ENCODE measurements at regions not wholly inside any gene's neighbourhood (a gene's known extent, or its start where the extent isn't known, plus 50 kb on each side); places are given as distances from the start of the nearest gene placed in this dataset.

DNA sequence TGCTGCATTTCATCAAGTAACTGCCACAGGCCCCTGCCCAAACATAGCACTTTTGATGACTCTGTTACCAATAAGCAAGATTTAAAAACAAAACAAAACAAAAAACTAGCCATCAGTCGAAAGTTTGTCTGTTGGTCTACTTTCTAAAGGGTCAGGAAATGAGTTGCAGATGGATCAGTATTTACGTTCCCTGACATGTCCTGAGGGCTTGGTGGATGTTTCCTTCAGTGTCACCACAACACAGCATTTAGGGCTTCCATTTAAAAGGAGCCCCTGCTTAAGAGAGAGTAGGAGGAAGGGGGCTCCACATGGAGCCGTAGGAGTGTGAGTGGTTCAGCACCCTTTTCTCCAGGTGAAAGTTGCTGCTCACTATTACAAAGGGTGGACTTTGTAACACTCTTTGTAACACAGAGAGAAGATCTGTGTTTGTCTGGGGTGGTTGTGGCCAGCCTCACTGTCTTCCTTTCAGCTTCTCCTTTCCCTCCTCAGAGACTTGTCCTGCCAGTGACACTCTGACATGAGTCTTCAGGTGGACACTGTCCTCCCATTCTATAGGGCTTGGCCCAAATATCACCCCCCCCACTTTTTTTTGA is 167.5 kb upstream of the PDE5A start:
- Mint-ChIP-seq H3K27ac (no peak overlapping the region), H3K36me3 (no peaks in the 10 kb centered on the region), H3K4me3 (no peak overlapping the region), H3K4me1 (no peaks in the 10 kb centered on the region), H3K9me3 (no peaks in the 10 kb centered on the region), H3K27me3 (peaks cover 0 to 6% of the 10 kb centered on the region in 2 donors)
- ChIA-PET POLR2A (ENCODE audit: partially characterized antibody) (no interaction called here), CTCF (ENCODE audit: partially characterized antibody) (no interaction called here)
- Histone ChIP-seq H3K27me3 (ENCODE audit: insufficient read depth, low read length) (no peaks in the 10 kb centered on the region), H3K9me3 (ENCODE audit: control insufficient read depth in 1 of 2, low read length in 2 of 2) (no peaks in the 10 kb centered on the region), H3K4me1 (ENCODE audit: insufficient read depth, low read length) (no peaks in the 10 kb centered on the region), H3K27ac (ENCODE audit: low read depth, low read length) (no peak overlapping the region), H3K4me3 (ENCODE audit: low read length in 2 of 2) (no peak overlapping the region), H3K36me3 (ENCODE audit: insufficient read depth, low read length) (no peaks in the 10 kb centered on the region)
- intact Hi-C loops (cut with micrococcal nuclease), result no loop called here
- DNase-seq, result no peak

DNA sequence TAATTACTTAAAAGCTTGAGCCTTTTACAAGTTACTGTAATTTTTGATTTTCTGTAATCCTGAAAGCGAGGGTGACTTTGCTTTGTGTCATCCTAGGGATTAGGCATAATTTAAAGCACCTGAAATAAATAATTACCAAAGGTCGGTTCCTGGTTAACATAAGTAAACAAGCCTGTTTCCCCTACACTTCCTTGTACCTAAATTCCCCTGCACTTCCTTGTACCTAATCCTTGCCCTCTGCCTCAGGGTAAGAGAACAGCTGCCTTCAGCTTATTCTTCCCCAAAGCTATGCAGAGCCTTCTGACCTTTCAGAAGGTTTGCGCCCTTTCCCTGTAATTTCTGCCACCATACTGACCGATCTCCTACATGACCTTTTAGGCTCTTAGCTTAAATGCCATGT is 166.1 kb upstream of the PDE5A start:
- intact Hi-C loops (cut with micrococcal nuclease), result no loop called here
- no peaks in the 10 kb centered on the region for H3K36me3 ChIP-seq (ENCODE audit: insufficient read depth, low read length)
- no peaks in the 10 kb centered on the region for H3K9me3 ChIP-seq (ENCODE audit: control insufficient read depth in 1 of 2, low read length in 2 of 2)
- POLR2A ChIA-PET (ENCODE audit: partially characterized antibody), result no interaction called here
- no peaks in the 10 kb centered on the region for H3K27me3 ChIP-seq (ENCODE audit: insufficient read depth, low read length)
- no peak overlapping the region for H3K4me3 ChIP-seq (ENCODE audit: low read length in 2 of 2)
- H3K27ac Mint-ChIP-seq, result no peak overlapping the region
- H3K4me1 ChIP-seq (ENCODE audit: insufficient read depth, low read length), result no peaks in the 10 kb centered on the region
- CTCF ChIA-PET (ENCODE audit: partially characterized antibody), result no interaction called here
- no peaks in the 10 kb centered on the region for H3K36me3 Mint-ChIP-seq
- peaks cover 0 to 6% of the 10 kb centered on the region in 2 donors for H3K27me3 Mint-ChIP-seq
- no peak overlapping the region for H3K4me3 Mint-ChIP-seq
- H3K27ac ChIP-seq (ENCODE audit: low read depth, low read length), result no peak overlapping the region
- H3K9me3 Mint-ChIP-seq, result peaks cover 0 to 2% (median 0%) of the 10 kb centered on the region in 8 donors
- H3K4me1 Mint-ChIP-seq, result no peaks in the 10 kb centered on the region
- no peak for DNase-seq

DNA sequence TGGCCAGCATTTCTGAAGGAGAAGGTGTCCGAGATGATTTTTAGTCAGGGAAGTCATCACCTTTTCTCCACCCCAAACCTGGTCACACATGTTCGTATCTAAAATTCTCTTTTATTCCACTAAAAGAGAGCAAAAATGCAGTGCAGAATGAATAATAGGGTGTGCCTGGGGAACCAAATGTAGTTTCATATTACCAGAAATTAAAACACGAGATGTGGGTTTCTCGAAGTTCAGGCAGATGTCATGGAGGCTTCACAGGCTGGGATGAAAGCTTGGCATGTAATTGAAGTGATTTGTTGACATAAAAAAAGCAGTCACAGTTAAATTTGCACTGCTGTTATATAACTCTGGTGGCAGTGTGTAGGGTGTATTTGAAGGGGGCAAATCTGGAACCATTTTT is 165.5 kb upstream of the PDE5A start:
- DNase-seq, result no peak
- intact Hi-C loops (cut with micrococcal nuclease), result no loop called here
- CTCF ChIA-PET (ENCODE audit: partially characterized antibody), result no interaction called here
- H3K36me3 Mint-ChIP-seq, result no peaks in the 10 kb centered on the region
- POLR2A ChIA-PET (ENCODE audit: partially characterized antibody), result no interaction called here
- H3K4me1 ChIP-seq (ENCODE audit: insufficient read depth, low read length), result no peaks in the 10 kb centered on the region
- no peak overlapping the region for H3K27ac Mint-ChIP-seq
- no peaks in the 10 kb centered on the region for H3K9me3 ChIP-seq (ENCODE audit: control insufficient read depth in 1 of 2, low read length in 2 of 2)
- no peak overlapping the region for H3K27ac ChIP-seq (ENCODE audit: low read depth, low read length)
- H3K4me3 Mint-ChIP-seq, result no peak overlapping the region
- H3K9me3 Mint-ChIP-seq, result peaks cover 0 to 2% (median 0%) of the 10 kb centered on the region in 8 donors
- no peaks in the 10 kb centered on the region for H3K36me3 ChIP-seq (ENCODE audit: insufficient read depth, low read length)
- no peaks in the 10 kb centered on the region for H3K27me3 ChIP-seq (ENCODE audit: insufficient read depth, low read length)
- H3K4me1 Mint-ChIP-seq, result no peaks in the 10 kb centered on the region
- no peak overlapping the region for H3K4me3 ChIP-seq (ENCODE audit: low read length in 2 of 2)
- H3K27me3 Mint-ChIP-seq, result peaks cover 0 to 6% of the 10 kb centered on the region in 2 donors

DNA sequence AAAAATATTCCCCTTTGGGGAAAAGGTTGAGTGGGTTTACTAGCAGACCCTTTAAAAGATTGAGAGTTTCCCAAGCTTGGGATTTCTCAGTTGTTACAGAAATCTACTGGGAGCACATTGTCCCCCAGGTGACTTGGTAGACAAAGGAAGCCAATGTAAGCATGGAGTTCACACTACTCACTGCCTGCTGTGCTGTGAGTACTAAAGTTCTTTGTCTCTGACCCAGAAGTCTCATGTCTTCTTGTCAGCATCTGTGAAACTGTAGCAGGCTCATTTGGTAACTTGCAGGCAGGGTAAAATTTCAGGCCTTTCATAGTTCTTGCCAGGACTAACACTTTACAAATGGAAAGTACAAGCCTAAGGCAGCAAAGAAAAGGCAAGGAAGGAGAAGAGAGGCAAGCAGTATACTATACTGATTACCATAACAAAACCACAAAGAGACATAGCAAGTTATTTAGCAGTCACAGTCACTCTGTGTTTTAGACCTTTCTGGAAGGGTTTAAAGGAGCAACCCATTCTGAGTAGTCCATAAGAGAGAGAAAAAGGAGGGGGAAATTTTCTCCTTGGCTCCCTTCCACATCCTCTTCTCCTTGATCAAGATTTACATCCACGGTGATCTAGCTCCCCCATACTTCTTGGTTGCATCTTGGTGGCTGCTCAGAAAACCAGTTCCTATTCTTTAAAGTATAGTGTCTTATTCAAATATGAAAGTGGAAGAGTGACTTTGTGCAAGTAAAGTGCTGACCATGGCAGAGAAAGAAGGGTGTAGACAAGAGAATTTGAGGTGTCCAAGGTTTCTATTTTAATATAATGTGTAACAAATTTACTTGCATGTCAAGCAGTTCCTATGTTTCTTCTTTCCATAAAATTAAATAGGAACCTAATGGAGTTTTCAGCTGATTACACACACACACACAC is 160.0 kb upstream of the PDE5A start:
- intact Hi-C loops (cut with micrococcal nuclease), result no loop called here
- Mint-ChIP-seq H3K9me3 (peaks cover 0 to 2% (median 0%) of the 10 kb centered on the region in 8 donors), H3K4me3 (no peak overlapping the region), H3K27me3 (peaks cover 2 to 12% of the 10 kb centered on the region in 2 donors), H3K4me1 (no peaks in the 10 kb centered on the region), H3K27ac (no peak overlapping the region), H3K36me3 (no peaks in the 10 kb centered on the region)
- Histone ChIP-seq H3K4me3 (ENCODE audit: low read length in 2 of 2) (no peak overlapping the region), H3K9me3 (ENCODE audit: control insufficient read depth in 1 of 2, low read length in 2 of 2) (no peaks in the 10 kb centered on the region), H3K36me3 (ENCODE audit: insufficient read depth, low read length) (no peaks in the 10 kb centered on the region), H3K27ac (ENCODE audit: low read depth, low read length) (no peak overlapping the region), H3K27me3 (ENCODE audit: insufficient read depth, low read length) (no peaks in the 10 kb centered on the region), H3K4me1 (ENCODE audit: insufficient read depth, low read length) (no peaks in the 10 kb centered on the region)
- no peak for DNase-seq
- ChIA-PET CTCF (ENCODE audit: partially characterized antibody) (no interaction called here), POLR2A (ENCODE audit: partially characterized antibody) (no interaction called here)

DNA sequence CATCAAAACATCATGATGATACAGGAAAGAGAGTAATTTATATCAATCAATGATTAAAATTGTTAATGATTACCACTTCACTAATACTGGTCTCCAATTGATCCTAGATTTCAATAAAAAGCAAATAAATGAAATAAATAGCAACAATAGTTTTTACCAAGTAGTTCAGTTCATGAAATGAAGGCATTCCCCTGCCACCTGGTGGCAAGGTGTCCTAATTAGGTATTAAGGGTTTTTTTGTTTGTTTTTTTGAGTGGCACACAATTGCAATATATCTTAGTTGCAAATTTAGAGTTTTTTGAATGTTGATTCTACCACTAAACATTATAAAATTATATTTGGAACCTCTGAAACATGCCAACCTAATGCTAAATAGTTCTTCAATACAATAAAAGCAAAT is 157.4 kb upstream of the PDE5A start:
- Mint-ChIP-seq H3K9me3 (peaks cover 0 to under 1% (median 0%) of the 10 kb centered on the region in 8 donors), H3K27ac (no peak overlapping the region), H3K27me3 (peaks cover 0 to 12% of the 10 kb centered on the region in 2 donors), H3K4me1 (no peaks in the 10 kb centered on the region), H3K36me3 (no peaks in the 10 kb centered on the region), H3K4me3 (no peak overlapping the region)
- no peak overlapping the region for H3K27ac ChIP-seq (ENCODE audit: low read depth, low read length)
- H3K4me3 ChIP-seq (ENCODE audit: low read length in 2 of 2), result no peak overlapping the region
- DNase-seq, result peak in 1 of 5 donors; percentile 1
- H3K9me3 ChIP-seq (ENCODE audit: control insufficient read depth in 1 of 2, low read length in 2 of 2), result no peaks in the 10 kb centered on the region
- H3K4me1 ChIP-seq (ENCODE audit: insufficient read depth, low read length), result no peaks in the 10 kb centered on the region
- no peaks in the 10 kb centered on the region for H3K36me3 ChIP-seq (ENCODE audit: insufficient read depth, low read length)
- CTCF ChIA-PET (ENCODE audit: partially characterized antibody), result no interaction called here
- H3K27me3 ChIP-seq (ENCODE audit: insufficient read depth, low read length), result no peaks in the 10 kb centered on the region
- intact Hi-C loops (cut with micrococcal nuclease), result no loop called here
- POLR2A ChIA-PET (ENCODE audit: partially characterized antibody), result no interaction called here

DNA sequence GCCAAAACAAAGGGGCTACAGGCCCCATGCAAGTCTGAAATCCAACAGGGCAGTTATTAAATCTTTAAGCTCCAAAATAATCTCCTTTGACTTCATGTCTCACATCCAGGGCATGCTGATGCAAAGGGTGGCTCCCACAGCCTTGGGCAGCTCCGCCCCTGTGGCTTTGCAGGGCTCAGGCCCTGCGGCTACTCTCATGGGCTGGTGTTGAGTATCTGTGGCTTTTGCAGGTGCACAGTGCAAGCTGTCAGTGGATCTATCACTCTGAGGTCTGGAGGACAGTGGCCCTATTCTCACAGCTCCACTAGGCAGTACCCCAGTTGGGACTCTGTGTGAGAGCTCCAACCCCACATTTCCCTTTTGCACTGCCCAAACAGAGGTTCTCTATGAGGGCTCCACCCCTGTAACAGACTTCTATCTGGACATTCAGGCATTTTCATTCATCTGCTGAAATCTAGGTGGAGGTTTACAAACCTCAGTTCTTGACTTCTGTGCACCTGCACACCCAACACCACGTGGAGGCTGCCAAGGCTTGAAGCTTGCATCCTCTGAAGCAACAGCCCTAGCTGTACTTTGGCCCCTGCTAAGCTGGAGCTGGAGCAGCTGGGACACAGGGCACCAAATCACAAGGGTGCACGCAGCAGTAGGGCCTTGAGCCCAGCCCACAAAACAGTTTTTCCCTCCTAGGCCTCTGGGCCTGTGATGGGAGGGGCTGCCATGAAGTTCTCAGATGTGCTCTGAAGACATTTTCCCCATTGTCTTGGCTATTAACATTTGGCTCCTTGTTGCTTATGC is 154.8 kb upstream of the PDE5A start:
- peaks cover 0 to 12% of the 10 kb centered on the region in 2 donors for H3K27me3 Mint-ChIP-seq
- Histone ChIP-seq H3K4me1 (ENCODE audit: insufficient read depth, low read length) (no peaks in the 10 kb centered on the region), H3K27me3 (ENCODE audit: insufficient read depth, low read length) (no peaks in the 10 kb centered on the region), H3K9me3 (ENCODE audit: control insufficient read depth in 1 of 2, low read length in 2 of 2) (no peaks in the 10 kb centered on the region), H3K36me3 (ENCODE audit: insufficient read depth, low read length) (no peaks in the 10 kb centered on the region), H3K27ac (ENCODE audit: low read depth, low read length) (no peak overlapping the region), H3K4me3 (ENCODE audit: low read length in 2 of 2) (no peak overlapping the region)
- no peak overlapping the region for H3K4me3 Mint-ChIP-seq
- intact Hi-C loops (cut with micrococcal nuclease), result no loop called here
- ChIA-PET CTCF (ENCODE audit: partially characterized antibody) (no interaction called here), POLR2A (ENCODE audit: partially characterized antibody) (no interaction called here)
- H3K36me3 Mint-ChIP-seq, result no peaks in the 10 kb centered on the region
- no peaks in the 10 kb centered on the region for H3K4me1 Mint-ChIP-seq
- peaks cover 0 to 2% (median 0%) of the 10 kb centered on the region in 8 donors for H3K9me3 Mint-ChIP-seq
- DNase-seq, result no peak
- H3K27ac Mint-ChIP-seq, result no peak overlapping the region

DNA sequence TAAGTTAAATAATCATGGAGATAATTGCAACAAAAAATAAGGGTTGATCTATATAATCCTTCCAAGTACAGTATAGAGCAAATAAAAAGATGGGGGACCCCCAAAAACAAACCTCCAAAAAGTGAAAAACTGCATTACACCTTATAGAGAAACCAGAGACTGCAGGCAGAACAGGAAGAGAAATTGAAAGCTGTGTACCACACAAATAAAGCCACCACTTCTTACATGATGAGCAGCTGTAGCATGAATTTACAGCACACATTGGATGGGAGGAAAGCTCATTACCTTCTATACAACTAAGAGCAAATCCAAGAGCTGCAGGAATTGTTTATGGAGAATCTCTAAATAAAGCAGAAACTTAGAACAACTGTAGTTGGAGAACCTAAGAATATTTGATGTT is 152.4 kb upstream of the PDE5A start:
- peaks cover 0 to 2% (median 0%) of the 10 kb centered on the region in 8 donors for H3K9me3 Mint-ChIP-seq
- no peak for DNase-seq
- H3K4me1 ChIP-seq (ENCODE audit: insufficient read depth, low read length), result no peaks in the 10 kb centered on the region
- no peak overlapping the region for H3K27ac ChIP-seq (ENCODE audit: low read depth, low read length)
- no peak overlapping the region for H3K4me3 Mint-ChIP-seq
- H3K27me3 Mint-ChIP-seq, result peaks cover 0 to 3% of the 10 kb centered on the region in 2 donors
- H3K4me3 ChIP-seq (ENCODE audit: low read length in 2 of 2), result no peak overlapping the region
- H3K9me3 ChIP-seq (ENCODE audit: control insufficient read depth in 1 of 2, low read length in 2 of 2), result no peaks in the 10 kb centered on the region
- H3K4me1 Mint-ChIP-seq, result no peaks in the 10 kb centered on the region
- H3K27me3 ChIP-seq (ENCODE audit: insufficient read depth, low read length), result no peaks in the 10 kb centered on the region
- ChIA-PET POLR2A (ENCODE audit: partially characterized antibody) (no interaction called here), CTCF (ENCODE audit: partially characterized antibody) (no interaction called here)
- no peaks in the 10 kb centered on the region for H3K36me3 Mint-ChIP-seq
- H3K36me3 ChIP-seq (ENCODE audit: insufficient read depth, low read length), result no peaks in the 10 kb centered on the region
- H3K27ac Mint-ChIP-seq, result no peak overlapping the region
- intact Hi-C loops (cut with micrococcal nuclease), result no loop called here
